T-helper 22 cell (primary cell): ENCODE measurements at regions not wholly inside any gene's neighbourhood (a gene's known extent, or its start where the extent isn't known, plus 50 kb on each side); places are given as distances from the start of the nearest gene placed in this dataset.
"Not testable (repeated sequence)": the region's sequence is repeated elsewhere in the genome, so short reads cannot be mapped to it uniquely, and the experiment has no call there.

Source experiments
- DNase-seq: peaks from one replicate; pipeline ENCODE4 v3.0.0-alpha.2; 2020; ENCODE audit warnings: low read depth

DNA sequence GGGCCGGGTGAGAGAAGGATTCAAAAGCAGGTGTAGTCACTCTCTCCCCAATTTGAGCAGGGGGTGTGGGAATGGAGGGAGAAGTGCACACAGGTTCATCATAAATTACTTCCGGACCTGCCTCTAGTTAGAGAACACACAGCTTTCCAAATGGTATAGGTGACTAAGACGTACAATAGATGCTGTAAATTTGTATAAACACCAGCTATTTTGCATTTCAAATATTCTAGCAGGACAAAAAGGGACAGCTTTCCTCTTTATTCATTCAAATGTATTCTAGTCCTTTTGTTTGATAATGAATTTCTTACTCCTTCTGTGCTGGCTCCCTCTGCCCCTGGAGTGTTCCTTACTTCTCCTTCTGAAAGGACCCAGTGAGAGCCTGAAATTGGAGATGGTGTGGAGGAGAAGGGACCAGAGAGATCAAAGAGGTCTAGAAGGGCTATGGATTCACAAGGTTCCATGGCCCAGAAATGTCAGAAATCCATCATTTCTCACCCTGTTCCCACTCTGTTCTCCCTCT is 53.2 kb upstream of the SH3BP4 start:
- no peak for DNase-seq

- DNase-seq, result not testable (repeated sequence)
These were observed 63.4 kb upstream of the SH3BP4 start for GRCh38 chr2:234888442-234888841.

GRCh38 chr2:234887195-234887594 is 64.6 kb upstream of the SH3BP4 start:
- DNase-seq, result no peak

GRCh38 chr2:234885886-234886285 is 65.9 kb upstream of the SH3BP4 start:
- no peak for DNase-seq

DNA sequence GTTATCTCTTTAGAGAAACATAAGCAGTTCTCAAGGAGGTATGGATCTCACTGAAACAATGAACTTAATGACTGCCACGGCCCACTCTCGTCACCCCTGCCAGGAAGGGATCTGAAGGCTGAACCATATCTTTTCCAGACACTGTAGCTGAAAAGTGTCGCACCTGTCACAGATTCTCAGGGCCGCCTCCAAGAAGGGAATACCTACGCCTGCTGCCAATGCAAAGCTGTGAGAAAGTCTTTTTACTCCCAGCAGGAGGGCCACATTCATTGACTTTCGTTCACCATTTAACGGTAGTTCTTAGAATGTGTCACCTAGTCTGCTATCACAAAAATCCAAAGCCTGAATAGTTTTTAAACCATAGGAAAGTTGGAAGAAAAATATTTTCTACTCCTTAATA is 66.7 kb upstream of the SH3BP4 start:
- DNase-seq, result no peak

GRCh38 chr2:234884591-234884990 is 67.2 kb upstream of the SH3BP4 start:
- no peak for DNase-seq

DNA sequence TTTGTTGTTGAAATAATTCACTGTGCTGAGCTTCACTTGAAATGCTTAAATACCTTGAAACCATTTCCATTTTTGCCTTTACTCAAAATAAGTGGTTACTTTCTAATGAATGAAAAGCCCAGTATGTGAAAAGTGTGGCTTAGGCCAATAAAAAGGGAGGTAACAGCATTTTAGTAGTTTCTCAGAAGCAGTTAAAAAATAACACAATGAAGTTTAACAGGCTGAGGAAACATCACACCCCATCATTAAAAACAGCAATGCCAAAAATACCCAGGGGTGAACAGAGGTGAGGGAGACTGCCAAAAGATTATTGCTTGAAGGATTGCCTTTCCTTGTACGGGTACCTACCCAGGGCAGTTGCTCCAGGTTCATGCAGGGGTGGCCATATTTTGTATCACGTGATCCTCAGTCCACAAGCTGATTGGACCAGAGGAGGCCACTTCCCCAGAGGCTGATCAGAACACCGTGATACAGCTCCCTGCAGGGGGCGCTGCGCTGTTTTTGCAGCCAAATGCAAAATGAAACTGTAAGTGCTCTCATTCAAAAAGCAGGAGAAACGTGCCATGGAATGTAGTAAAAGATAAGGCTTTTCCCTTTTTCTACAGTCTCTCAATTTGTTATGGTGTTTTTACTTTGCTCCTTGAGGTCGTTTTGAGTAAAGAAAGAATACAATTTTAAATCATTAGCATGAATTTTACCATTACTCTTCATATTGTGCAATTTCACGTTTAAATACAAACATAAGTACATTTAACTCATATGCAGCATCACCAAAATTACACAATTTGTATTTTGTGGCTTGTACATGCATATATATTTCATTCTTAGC is 70.2 kb upstream of the SH3BP4 start:
- DNase-seq, result no peak

DNA sequence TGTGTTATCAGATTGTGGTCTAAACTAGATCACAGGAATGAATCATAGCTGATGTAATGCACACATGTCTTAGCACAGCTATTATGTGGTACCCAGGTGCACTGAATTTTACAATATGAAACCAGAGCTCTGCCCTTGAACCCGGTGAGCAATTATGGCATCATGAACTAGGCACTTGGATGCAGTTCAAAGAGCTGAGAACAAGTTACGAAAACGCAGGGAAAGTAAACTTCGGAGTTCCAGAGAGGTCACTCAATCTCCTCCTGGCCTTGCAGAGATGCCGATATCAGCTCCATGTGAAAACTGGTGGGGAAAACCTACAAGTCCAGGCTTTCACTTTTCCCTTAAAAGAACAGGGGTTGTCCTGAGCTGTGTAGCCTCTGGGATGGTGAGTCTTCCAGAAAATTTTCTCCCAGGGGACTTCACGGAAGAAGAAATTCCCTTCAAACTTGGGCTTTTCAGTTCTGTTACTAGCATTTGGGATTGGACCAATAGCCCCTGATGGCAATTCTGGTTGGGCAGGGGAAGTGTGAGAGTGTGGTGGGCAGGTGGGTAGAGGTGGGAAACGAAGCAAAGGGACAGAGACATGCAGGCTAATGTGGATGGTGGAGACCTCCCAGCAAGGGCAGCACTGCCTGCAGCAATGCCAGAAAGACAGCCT is 71.1 kb upstream of the SH3BP4 start:
- DNase-seq, result no peak

- DNase-seq, result no peak
These were observed 72.0 kb upstream of the SH3BP4 start for GRCh38 chr2:234879671-234880455.

DNA sequence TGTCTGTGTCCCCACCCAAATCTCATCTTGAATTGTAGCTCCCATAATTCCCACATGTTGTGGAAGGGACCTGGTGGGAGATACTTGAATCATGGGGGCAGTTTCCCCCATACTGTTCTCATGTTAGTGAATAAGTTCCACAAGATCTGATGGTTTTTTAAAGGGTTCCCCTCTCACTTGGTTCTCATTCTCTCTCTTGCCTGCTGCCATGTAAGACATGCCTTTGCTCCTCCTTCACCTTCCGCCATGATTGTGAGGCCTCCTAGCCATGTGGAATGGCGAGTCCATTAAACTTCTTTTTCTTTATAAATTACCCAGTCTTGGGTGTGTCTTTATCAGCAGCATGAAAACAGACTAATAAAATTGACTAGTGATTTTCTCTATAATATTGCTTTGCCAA is 75.2 kb upstream of the SH3BP4 start:
- DNase-seq, result not testable (repeated sequence)

- DNase-seq, result no peak
These were observed 77.3 kb upstream of the SH3BP4 start for GRCh38 chr2:234874347-234875046.

GRCh38 chr2:234873828-234874173 is 78.0 kb upstream of the SH3BP4 start:
- no peak for DNase-seq

- no peak for DNase-seq
These were observed 78.6 kb upstream of the SH3BP4 start for GRCh38 chr2:234873103-234873827.

GRCh38 chr2:234869969-234870368 is 81.8 kb upstream of the SH3BP4 start:
- no peak for DNase-seq

DNA sequence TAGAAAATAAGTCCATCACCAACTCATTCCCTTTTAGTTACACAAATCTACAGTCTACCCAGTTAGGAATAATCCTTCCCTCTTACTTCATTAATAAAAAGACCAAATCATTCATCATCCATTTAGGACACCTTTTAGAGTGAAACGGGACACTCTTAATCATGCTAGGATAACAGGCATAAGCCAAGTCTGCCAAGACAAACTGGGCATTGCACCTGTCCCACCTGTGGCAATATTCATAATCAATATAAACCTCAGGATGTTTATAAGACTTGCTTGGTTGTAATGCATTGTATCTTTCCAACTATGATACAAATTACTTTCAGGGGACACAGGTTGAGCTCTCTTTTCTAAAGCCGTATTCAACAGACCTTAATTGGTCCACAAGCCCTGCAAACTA is 82.7 kb upstream of the SH3BP4 start:
- no peak for DNase-seq

- DNase-seq, result no peak
These were observed 83.9 kb upstream of the SH3BP4 start for GRCh38 chr2:234867882-234868285.

DNA sequence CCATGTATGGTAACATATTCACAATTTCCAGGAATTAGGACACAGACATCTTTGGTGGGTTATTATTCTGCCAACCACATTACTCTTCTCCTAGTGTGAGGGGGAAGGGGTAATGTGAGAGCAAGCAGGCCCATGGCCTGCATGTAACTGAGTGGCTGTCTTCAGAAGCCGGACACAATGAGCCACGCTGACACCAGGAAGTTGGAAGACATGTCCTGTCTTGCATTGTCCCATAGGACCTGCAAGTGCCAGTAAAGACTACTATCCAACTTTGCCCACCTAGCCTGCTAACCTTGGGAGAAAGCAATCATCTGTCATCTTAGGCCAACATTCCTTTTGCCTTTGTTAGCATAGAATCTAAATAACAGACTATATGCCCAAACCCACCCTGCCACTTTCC is 86.2 kb upstream of the SH3BP4 start:
- no peak for DNase-seq

- no peak for DNase-seq
These were observed 86.8 kb upstream of the SH3BP4 start for GRCh38 chr2:234865040-234865439.

GRCh38 chr2:234864506-234864905 is 87.3 kb upstream of the SH3BP4 start:
- no peak for DNase-seq

- DNase-seq, result no peak
These were observed 88.5 kb upstream of the SH3BP4 start for GRCh38 chr2:234863043-234863934.
